ENCODE measurements at regions not wholly inside any gene's neighbourhood (a gene's known extent, or its start where the extent isn't known, plus 50 kb on each side); places are given as distances from the start of the nearest gene placed in this dataset.

- Histone ChIP-seq H3K4me1 (ENCODE audit: control insufficient read depth, insufficient read depth, low read length, poor library complexity, severe bottlenecking) (no peaks in the 10 kb centered on the region), H3K36me3 (ENCODE audit: control insufficient read depth, insufficient read depth, low read length) (no peaks in the 10 kb centered on the region), H3K27me3 (replicated peaks; ENCODE audit: control insufficient read depth, insufficient read depth, low read length, poor library complexity, severe bottlenecking) (no peaks in the 10 kb centered on the region), H3K27ac (ENCODE audit: insufficient read depth, low read length, poor library complexity, severe bottlenecking) (no peak overlapping the region), H3K9me3 (ENCODE audit: control insufficient read depth, low read length) (no peaks in the 10 kb centered on the region), H3K4me3 (ENCODE audit: insufficient read depth, low read depth, low read length, poor library complexity, severe bottlenecking) (no peak overlapping the region)
- DNase-seq, result no peak
Measured at GRCh38 chr4:14844061-14844460, 158.2 kb upstream of the CPEB2 start.

- no peak overlapping the region for H3K27ac ChIP-seq (ENCODE audit: insufficient read depth, low read length, poor library complexity, severe bottlenecking)
- H3K4me3 ChIP-seq (ENCODE audit: insufficient read depth, low read depth, low read length, poor library complexity, severe bottlenecking), result no peak overlapping the region
- H3K4me1 ChIP-seq (ENCODE audit: control insufficient read depth, insufficient read depth, low read length, poor library complexity, severe bottlenecking), result no peaks in the 10 kb centered on the region
- no peaks in the 10 kb centered on the region for H3K9me3 ChIP-seq (ENCODE audit: control insufficient read depth, low read length)
- H3K36me3 ChIP-seq (ENCODE audit: control insufficient read depth, insufficient read depth, low read length), result no peaks in the 10 kb centered on the region
- H3K27me3 ChIP-seq (replicated peaks; ENCODE audit: control insufficient read depth, insufficient read depth, low read length, poor library complexity, severe bottlenecking), result no peaks in the 10 kb centered on the region
- no peak for DNase-seq
Measured at GRCh38 chr4:14848229-14848628, 154.1 kb upstream of the CPEB2 start.

DNA sequence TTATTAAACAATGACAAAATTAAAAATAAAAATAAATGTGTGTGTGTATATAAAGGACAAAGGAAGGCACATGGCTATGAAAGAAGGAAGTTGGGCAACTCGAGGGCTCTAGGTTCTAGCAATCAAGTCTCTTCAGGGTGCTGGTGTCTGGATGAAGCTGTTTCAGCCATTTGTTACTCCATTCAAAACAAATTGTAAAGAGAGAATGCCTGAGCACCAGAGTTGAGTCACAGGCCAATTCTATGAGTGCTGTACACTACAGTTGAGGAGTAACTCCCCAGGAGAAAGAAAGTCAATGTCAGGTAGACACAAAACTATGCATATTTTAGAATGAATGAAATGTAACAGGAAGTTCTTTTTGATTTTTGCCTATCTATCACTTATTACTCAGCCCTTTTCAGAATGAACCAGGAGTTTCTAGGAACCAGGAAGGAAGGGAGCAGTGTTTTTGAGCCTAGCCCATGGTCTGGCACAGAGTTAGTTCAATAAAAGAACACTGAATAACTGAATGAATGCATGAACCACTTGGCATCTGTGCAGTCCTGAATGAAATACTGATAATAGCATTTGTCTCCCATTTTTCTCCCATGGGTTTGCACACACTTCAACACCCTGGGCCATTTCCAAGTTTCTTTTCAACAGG is 151.7 kb upstream of the CPEB2 start:
- Histone ChIP-seq H3K4me1 (ENCODE audit: control insufficient read depth, insufficient read depth, low read length, poor library complexity, severe bottlenecking) (no peaks in the 10 kb centered on the region), H3K9me3 (ENCODE audit: control insufficient read depth, low read length) (no peaks in the 10 kb centered on the region), H3K4me3 (ENCODE audit: insufficient read depth, low read depth, low read length, poor library complexity, severe bottlenecking) (no peak overlapping the region), H3K27me3 (replicated peaks; ENCODE audit: control insufficient read depth, insufficient read depth, low read length, poor library complexity, severe bottlenecking) (no peaks in the 10 kb centered on the region), H3K36me3 (ENCODE audit: control insufficient read depth, insufficient read depth, low read length) (no peaks in the 10 kb centered on the region), H3K27ac (ENCODE audit: insufficient read depth, low read length, poor library complexity, severe bottlenecking) (no peak overlapping the region)
- DNase-seq, result no peak

GRCh38 chr4:14853176-14853943 is 148.9 kb upstream of the CPEB2 start:
- Histone ChIP-seq H3K9me3 (ENCODE audit: control insufficient read depth, low read length) (no peaks in the 10 kb centered on the region), H3K27ac (ENCODE audit: insufficient read depth, low read length, poor library complexity, severe bottlenecking) (no peak overlapping the region), H3K4me3 (ENCODE audit: insufficient read depth, low read depth, low read length, poor library complexity, severe bottlenecking) (no peak overlapping the region), H3K36me3 (ENCODE audit: control insufficient read depth, insufficient read depth, low read length) (no peaks in the 10 kb centered on the region), H3K27me3 (replicated peaks; ENCODE audit: control insufficient read depth, insufficient read depth, low read length, poor library complexity, severe bottlenecking) (no peaks in the 10 kb centered on the region), H3K4me1 (ENCODE audit: control insufficient read depth, insufficient read depth, low read length, poor library complexity, severe bottlenecking) (no peaks in the 10 kb centered on the region)
- no peak for DNase-seq

DNA sequence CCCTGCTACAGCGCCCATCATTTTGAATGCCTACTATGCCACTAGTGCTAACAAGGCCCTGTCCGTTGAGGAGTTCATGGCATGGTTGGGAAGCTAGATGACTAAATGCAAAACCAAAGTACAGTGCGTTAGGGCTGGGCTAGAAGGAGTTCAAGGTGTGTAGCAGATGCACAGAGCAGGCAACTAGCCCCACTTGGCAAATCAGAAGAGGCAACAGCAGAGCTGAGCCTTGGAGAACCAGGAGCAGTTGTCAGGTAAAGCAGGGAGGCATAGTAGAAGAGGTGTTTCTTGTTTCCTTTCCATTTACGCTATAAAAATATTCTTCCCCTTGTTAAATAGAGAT is 146.6 kb upstream of the CPEB2 start:
- DNase-seq, result no peak
- Histone ChIP-seq H3K9me3 (ENCODE audit: control insufficient read depth, low read length) (no peaks in the 10 kb centered on the region), H3K4me1 (ENCODE audit: control insufficient read depth, insufficient read depth, low read length, poor library complexity, severe bottlenecking) (no peaks in the 10 kb centered on the region), H3K27ac (ENCODE audit: insufficient read depth, low read length, poor library complexity, severe bottlenecking) (no peak overlapping the region), H3K27me3 (replicated peaks; ENCODE audit: control insufficient read depth, insufficient read depth, low read length, poor library complexity, severe bottlenecking) (no peaks in the 10 kb centered on the region), H3K36me3 (ENCODE audit: control insufficient read depth, insufficient read depth, low read length) (no peaks in the 10 kb centered on the region), H3K4me3 (ENCODE audit: insufficient read depth, low read depth, low read length, poor library complexity, severe bottlenecking) (no peak overlapping the region)

- H3K36me3 ChIP-seq (ENCODE audit: control insufficient read depth, insufficient read depth, low read length), result no peaks in the 10 kb centered on the region
- DNase-seq, result no peak
- H3K27ac ChIP-seq (ENCODE audit: insufficient read depth, low read length, poor library complexity, severe bottlenecking), result no peak overlapping the region
- H3K4me3 ChIP-seq (ENCODE audit: insufficient read depth, low read depth, low read length, poor library complexity, severe bottlenecking), result no peak overlapping the region
- no peaks in the 10 kb centered on the region for H3K27me3 ChIP-seq (replicated peaks; ENCODE audit: control insufficient read depth, insufficient read depth, low read length, poor library complexity, severe bottlenecking)
- no peaks in the 10 kb centered on the region for H3K9me3 ChIP-seq (ENCODE audit: control insufficient read depth, low read length)
- H3K4me1 ChIP-seq (ENCODE audit: control insufficient read depth, insufficient read depth, low read length, poor library complexity, severe bottlenecking), result no peaks in the 10 kb centered on the region
Measured at GRCh38 chr4:14856062-14856933, 146.0 kb upstream of the CPEB2 start.

GRCh38 chr4:14856934-14857235 is 145.4 kb upstream of the CPEB2 start:
- no peak for DNase-seq
- no peak overlapping the region for H3K4me3 ChIP-seq (ENCODE audit: insufficient read depth, low read depth, low read length, poor library complexity, severe bottlenecking)
- H3K9me3 ChIP-seq (ENCODE audit: control insufficient read depth, low read length), result no peaks in the 10 kb centered on the region
- H3K27ac ChIP-seq (ENCODE audit: insufficient read depth, low read length, poor library complexity, severe bottlenecking), result no peak overlapping the region
- no peaks in the 10 kb centered on the region for H3K27me3 ChIP-seq (replicated peaks; ENCODE audit: control insufficient read depth, insufficient read depth, low read length, poor library complexity, severe bottlenecking)
- no peaks in the 10 kb centered on the region for H3K4me1 ChIP-seq (ENCODE audit: control insufficient read depth, insufficient read depth, low read length, poor library complexity, severe bottlenecking)
- H3K36me3 ChIP-seq (ENCODE audit: control insufficient read depth, insufficient read depth, low read length), result no peaks in the 10 kb centered on the region

GRCh38 chr4:14857475-14857874 is 144.8 kb upstream of the CPEB2 start:
- Histone ChIP-seq H3K27me3 (replicated peaks; ENCODE audit: control insufficient read depth, insufficient read depth, low read length, poor library complexity, severe bottlenecking) (no peaks in the 10 kb centered on the region), H3K9me3 (ENCODE audit: control insufficient read depth, low read length) (no peaks in the 10 kb centered on the region), H3K36me3 (ENCODE audit: control insufficient read depth, insufficient read depth, low read length) (no peaks in the 10 kb centered on the region), H3K4me3 (ENCODE audit: insufficient read depth, low read depth, low read length, poor library complexity, severe bottlenecking) (no peak overlapping the region), H3K27ac (ENCODE audit: insufficient read depth, low read length, poor library complexity, severe bottlenecking) (no peak overlapping the region), H3K4me1 (ENCODE audit: control insufficient read depth, insufficient read depth, low read length, poor library complexity, severe bottlenecking) (no peaks in the 10 kb centered on the region)
- DNase-seq, result no peak

DNA sequence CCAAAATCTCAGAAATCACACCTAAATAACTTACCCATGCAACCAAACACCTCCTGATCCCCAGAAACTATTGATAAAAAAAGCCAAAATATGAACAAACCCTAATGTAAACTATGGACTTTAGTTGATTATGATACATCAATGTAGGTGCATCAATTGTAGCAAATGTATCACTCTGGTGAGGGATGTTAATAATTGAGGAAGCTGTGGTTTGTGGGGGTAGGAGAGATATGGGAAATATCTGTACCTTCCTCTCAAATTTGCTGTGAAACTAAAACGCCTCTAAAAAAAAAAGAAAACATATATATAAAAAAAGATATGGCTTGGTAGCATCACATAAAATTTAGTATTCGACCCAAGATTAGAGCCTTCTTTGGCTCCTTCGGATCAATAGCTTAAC is 144.3 kb upstream of the CPEB2 start:
- no peaks in the 10 kb centered on the region for H3K9me3 ChIP-seq (ENCODE audit: control insufficient read depth, low read length)
- H3K27ac ChIP-seq (ENCODE audit: insufficient read depth, low read length, poor library complexity, severe bottlenecking), result no peak overlapping the region
- no peaks in the 10 kb centered on the region for H3K27me3 ChIP-seq (replicated peaks; ENCODE audit: control insufficient read depth, insufficient read depth, low read length, poor library complexity, severe bottlenecking)
- no peaks in the 10 kb centered on the region for H3K36me3 ChIP-seq (ENCODE audit: control insufficient read depth, insufficient read depth, low read length)
- H3K4me3 ChIP-seq (ENCODE audit: insufficient read depth, low read depth, low read length, poor library complexity, severe bottlenecking), result no peak overlapping the region
- DNase-seq, result no peak
- H3K4me1 ChIP-seq (ENCODE audit: control insufficient read depth, insufficient read depth, low read length, poor library complexity, severe bottlenecking), result no peaks in the 10 kb centered on the region

GRCh38 chr4:14862891-14863290 is 139.4 kb upstream of the CPEB2 start:
- Histone ChIP-seq H3K4me1 (ENCODE audit: control insufficient read depth, insufficient read depth, low read length, poor library complexity, severe bottlenecking) (no peaks in the 10 kb centered on the region), H3K36me3 (ENCODE audit: control insufficient read depth, insufficient read depth, low read length) (no peaks in the 10 kb centered on the region), H3K27me3 (replicated peaks; ENCODE audit: control insufficient read depth, insufficient read depth, low read length, poor library complexity, severe bottlenecking) (no peaks in the 10 kb centered on the region), H3K27ac (ENCODE audit: insufficient read depth, low read length, poor library complexity, severe bottlenecking) (no peak overlapping the region), H3K9me3 (ENCODE audit: control insufficient read depth, low read length) (no peaks in the 10 kb centered on the region), H3K4me3 (ENCODE audit: insufficient read depth, low read depth, low read length, poor library complexity, severe bottlenecking) (no peak overlapping the region)
- no peak for DNase-seq
